NOMO-1 treated with dmso at 0.1 percent for 144 hours (cell line): ENCODE measurements at regions not wholly inside any gene's neighbourhood (a gene's known extent, or its start where the extent isn't known, plus 50 kb on each side); places are given as distances from the start of the nearest gene placed in this dataset.

Experiments used
- DNase-seq: peaks from one replicate; lab custom pipeline; 2025; ENCODE audit not compliant: unreplicated experiment; lab: John Stamatoyannopoulos, UW

GRCh38 chr5:105789246-105789645 lies 1881.5 kb downstream of the EFNA5 start:
- DNase-seq: no peak

- no peak for DNase-seq
Measured at GRCh38 chr5:105783811-105784210, 1886.9 kb downstream of the EFNA5 start.

- DNase-seq: no peak
Measured at GRCh38 chr5:105782501-105782900, 1888.2 kb downstream of the EFNA5 start.

GRCh38 chr5:105773241-105773640 lies 1897.5 kb downstream of the EFNA5 start:
- no peak for DNase-seq

- DNase-seq: no peak
Measured at GRCh38 chr5:105767267-105767666, 1903.5 kb downstream of the EFNA5 start.

- DNase-seq: no peak
Measured at GRCh38 chr5:105762728-105763127, 1908.0 kb downstream of the EFNA5 start.

GRCh38 chr5:105754056-105754455 lies 1916.7 kb downstream of the EFNA5 start:
- DNase-seq: no peak

- no peak for DNase-seq
Measured at GRCh38 chr5:105752801-105753200, 1917.9 kb downstream of the EFNA5 start.

GRCh38 chr5:105751908-105752307 lies 1918.8 kb downstream of the EFNA5 start:
- no peak for DNase-seq

- no peak for DNase-seq
Measured at GRCh38 chr5:105745111-105745510, 1925.6 kb downstream of the EFNA5 start.

GRCh38 chr5:105740242-105740641 lies 1930.5 kb downstream of the EFNA5 start:
- DNase-seq: no peak

- no peak for DNase-seq
Measured at GRCh38 chr5:105739732-105740131, 1931.0 kb downstream of the EFNA5 start.

GRCh38 chr5:105735704-105736103 lies 1935.0 kb downstream of the EFNA5 start:
- DNase-seq: no peak

- no peak for DNase-seq
Measured at GRCh38 chr5:105730982-105731381, 1939.8 kb downstream of the EFNA5 start.

GRCh38 chr5:105726093-105726492 lies 1944.6 kb downstream of the EFNA5 start:
- DNase-seq: no peak

GRCh38 chr5:105708442-105708841 lies 1962.3 kb downstream of the EFNA5 start:
- no peak for DNase-seq

GRCh38 chr5:105702323-105702722 lies 1968.4 kb downstream of the EFNA5 start:
- DNase-seq: no peak

- DNase-seq: no peak
Measured at GRCh38 chr5:105696440-105696839, 1974.3 kb downstream of the EFNA5 start.

GRCh38 chr5:105695941-105696340 lies 1974.8 kb downstream of the EFNA5 start:
- DNase-seq: no peak

- no peak for DNase-seq
Measured at GRCh38 chr5:105689596-105689995, 1981.1 kb downstream of the EFNA5 start.

GRCh38 chr5:105688227-105688792 lies 1982.4 kb downstream of the EFNA5 start:
- DNase-seq: no peak

- DNase-seq: no peak
Measured at GRCh38 chr5:105687493-105687892, 1983.2 kb downstream of the EFNA5 start.

- no peak for DNase-seq
Measured at GRCh38 chr5:105685884-105686283, 1984.9 kb downstream of the EFNA5 start.

- no peak for DNase-seq
Measured at GRCh38 chr5:105684799-105685198, 1985.9 kb downstream of the EFNA5 start.
